ENCODE measurements at regions not wholly inside any gene's neighbourhood (a gene's known extent, or its start where the extent isn't known, plus 50 kb on each side); places are given as distances from the start of the nearest gene placed in this dataset.

- no peaks in the 10 kb centered on the region for H3K9me3 ChIP-seq (ENCODE audit: low read length)
- no peaks in the 10 kb centered on the region for H3K27me3 ChIP-seq (ENCODE audit: insufficient read depth, low read length)
- H2AFZ ChIP-seq (ENCODE audit: low read depth, low read length), result no peak overlapping the region
- no peak overlapping the region for H3K4me3 ChIP-seq (ENCODE audit: low read length)
- H3K4me1 ChIP-seq (ENCODE audit: insufficient read depth, low read length), result no peaks in the 10 kb centered on the region
- no peaks in the 10 kb centered on the region for H3K36me3 ChIP-seq (ENCODE audit: insufficient read depth, low read length)
Measured at GRCh38 chr12:125239563-125239962, 174.3 kb downstream of the AACS start.

DNA sequence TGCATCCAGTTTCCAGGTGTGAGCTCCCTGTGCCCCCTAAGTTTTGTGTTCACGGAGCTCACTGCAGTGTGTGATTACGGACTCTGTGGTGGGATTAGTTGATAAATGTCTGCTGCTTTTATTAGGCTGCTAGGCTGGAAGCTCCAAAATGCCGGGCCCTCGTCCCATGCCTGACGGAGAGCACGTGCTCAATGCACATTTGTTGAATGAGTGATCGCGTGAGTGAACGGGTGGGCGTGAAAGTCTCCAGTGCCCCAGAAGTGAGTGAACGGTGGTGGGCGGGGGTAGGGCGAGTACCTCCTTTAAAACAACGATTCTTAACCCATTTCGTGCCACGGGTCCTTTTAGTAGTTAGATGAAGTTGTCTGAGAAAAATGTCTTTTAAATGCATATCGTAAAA lies 175.5 kb downstream of the AACS start:
- Histone ChIP-seq H3K4me3 (ENCODE audit: low read length) (no peak overlapping the region), H2AFZ (ENCODE audit: low read depth, low read length) (no peak overlapping the region), H3K4me1 (ENCODE audit: insufficient read depth, low read length) (no peaks in the 10 kb centered on the region), H3K27me3 (ENCODE audit: insufficient read depth, low read length) (no peaks in the 10 kb centered on the region), H3K36me3 (ENCODE audit: insufficient read depth, low read length) (no peaks in the 10 kb centered on the region), H3K9me3 (ENCODE audit: low read length) (no peaks in the 10 kb centered on the region)

- Histone ChIP-seq H3K27me3 (ENCODE audit: insufficient read depth, low read length) (peaks cover 2% of the 10 kb centered on the region), H3K4me1 (ENCODE audit: insufficient read depth, low read length) (no peaks in the 10 kb centered on the region), H3K9me3 (ENCODE audit: low read length) (no peaks in the 10 kb centered on the region), H2AFZ (ENCODE audit: low read depth, low read length) (no peak overlapping the region), H3K4me3 (ENCODE audit: low read length) (no peak overlapping the region), H3K36me3 (ENCODE audit: insufficient read depth, low read length) (no peaks in the 10 kb centered on the region)
Measured at GRCh38 chr12:125243811-125244210, 178.6 kb downstream of the AACS start.

GRCh38 chr12:125244338-125244737 lies 179.1 kb downstream of the AACS start:
- no peaks in the 10 kb centered on the region for H3K9me3 ChIP-seq (ENCODE audit: low read length)
- no peak overlapping the region for H3K4me3 ChIP-seq (ENCODE audit: low read length)
- H3K27me3 ChIP-seq (ENCODE audit: insufficient read depth, low read length), result peaks cover 2% of the 10 kb centered on the region
- no peaks in the 10 kb centered on the region for H3K36me3 ChIP-seq (ENCODE audit: insufficient read depth, low read length)
- H3K4me1 ChIP-seq (ENCODE audit: insufficient read depth, low read length), result no peaks in the 10 kb centered on the region
- no peak overlapping the region for H2AFZ ChIP-seq (ENCODE audit: low read depth, low read length)

DNA sequence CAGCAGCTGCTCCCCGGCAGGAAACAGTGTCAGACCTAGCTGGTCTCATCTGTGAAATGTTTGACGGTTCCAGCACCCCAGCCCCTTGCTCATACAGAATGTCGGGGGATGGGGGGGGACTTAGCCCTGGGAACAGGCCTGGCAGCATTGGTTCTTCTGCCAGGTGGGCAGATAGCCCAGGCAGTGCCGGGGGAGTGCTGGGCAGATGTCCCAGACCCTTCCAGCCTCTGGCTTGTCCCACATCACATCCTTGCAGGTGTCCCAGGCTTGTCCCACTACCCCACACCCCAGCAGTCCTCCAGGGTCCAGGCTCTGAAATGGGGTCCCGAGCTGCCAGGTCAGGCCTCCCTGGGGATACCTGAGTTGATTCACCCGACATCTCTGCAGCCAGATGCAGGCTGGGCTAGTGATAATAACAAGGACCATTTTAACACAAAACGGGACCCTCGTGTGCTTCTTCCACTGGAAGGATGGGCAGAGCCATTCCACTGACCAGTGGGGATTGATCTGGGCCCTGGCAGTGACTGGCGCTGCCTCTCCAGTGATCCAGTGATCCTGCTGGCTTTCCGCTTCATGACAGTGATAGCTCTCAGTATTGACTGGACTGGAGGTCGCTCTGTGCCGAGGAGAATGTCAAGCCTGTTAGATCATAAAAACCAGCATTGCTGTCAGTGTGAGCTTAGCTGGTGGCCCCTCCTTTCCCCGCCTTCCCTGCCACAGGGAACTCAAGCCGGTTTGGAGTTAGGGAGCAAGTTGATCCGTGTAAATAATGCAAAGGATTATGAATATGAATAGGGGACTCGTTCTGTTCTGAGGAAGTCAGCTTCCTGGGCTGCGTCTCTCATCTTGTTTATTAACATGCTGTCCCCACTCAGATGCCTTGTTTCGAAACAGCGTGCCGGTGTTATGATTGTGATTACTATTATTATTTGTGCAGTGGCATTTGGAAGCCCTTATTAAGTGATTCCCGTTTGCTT lies 180.6 kb downstream of the AACS start:
- no peak overlapping the region for H2AFZ ChIP-seq (ENCODE audit: low read depth, low read length)
- peaks cover 5% of the 10 kb centered on the region for H3K27me3 ChIP-seq (ENCODE audit: insufficient read depth, low read length)
- no peaks in the 10 kb centered on the region for H3K36me3 ChIP-seq (ENCODE audit: insufficient read depth, low read length)
- no peaks in the 10 kb centered on the region for H3K9me3 ChIP-seq (ENCODE audit: low read length)
- H3K4me3 ChIP-seq (ENCODE audit: low read length), result no peak overlapping the region
- no peaks in the 10 kb centered on the region for H3K4me1 ChIP-seq (ENCODE audit: insufficient read depth, low read length)

DNA sequence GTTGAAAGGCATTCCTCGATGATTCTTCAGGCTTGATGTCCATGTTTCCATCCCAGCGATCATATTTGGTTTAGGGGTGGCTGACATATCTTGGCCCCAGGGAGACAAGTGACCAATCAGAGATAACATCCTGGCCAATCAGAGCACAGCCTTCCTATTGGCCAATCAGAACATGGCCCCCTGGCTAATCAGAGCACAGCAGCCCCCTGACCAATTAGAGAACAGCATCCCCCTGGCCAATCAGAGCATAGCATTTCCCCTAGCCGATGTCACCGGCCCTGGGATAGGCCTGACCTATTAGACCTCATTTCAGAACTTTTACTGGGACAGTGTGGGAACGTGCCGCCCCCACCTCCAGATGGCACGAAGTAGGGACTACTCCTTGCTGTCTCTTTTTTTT lies 182.2 kb downstream of the AACS start:
- Histone ChIP-seq H2AFZ (ENCODE audit: low read depth, low read length) (no peak overlapping the region), H3K4me3 (ENCODE audit: low read length) (no peak overlapping the region), H3K9me3 (ENCODE audit: low read length) (no peaks in the 10 kb centered on the region), H3K27me3 (ENCODE audit: insufficient read depth, low read length) (peaks cover 5% of the 10 kb centered on the region), H3K36me3 (ENCODE audit: insufficient read depth, low read length) (no peaks in the 10 kb centered on the region), H3K4me1 (ENCODE audit: insufficient read depth, low read length) (no peaks in the 10 kb centered on the region)

DNA sequence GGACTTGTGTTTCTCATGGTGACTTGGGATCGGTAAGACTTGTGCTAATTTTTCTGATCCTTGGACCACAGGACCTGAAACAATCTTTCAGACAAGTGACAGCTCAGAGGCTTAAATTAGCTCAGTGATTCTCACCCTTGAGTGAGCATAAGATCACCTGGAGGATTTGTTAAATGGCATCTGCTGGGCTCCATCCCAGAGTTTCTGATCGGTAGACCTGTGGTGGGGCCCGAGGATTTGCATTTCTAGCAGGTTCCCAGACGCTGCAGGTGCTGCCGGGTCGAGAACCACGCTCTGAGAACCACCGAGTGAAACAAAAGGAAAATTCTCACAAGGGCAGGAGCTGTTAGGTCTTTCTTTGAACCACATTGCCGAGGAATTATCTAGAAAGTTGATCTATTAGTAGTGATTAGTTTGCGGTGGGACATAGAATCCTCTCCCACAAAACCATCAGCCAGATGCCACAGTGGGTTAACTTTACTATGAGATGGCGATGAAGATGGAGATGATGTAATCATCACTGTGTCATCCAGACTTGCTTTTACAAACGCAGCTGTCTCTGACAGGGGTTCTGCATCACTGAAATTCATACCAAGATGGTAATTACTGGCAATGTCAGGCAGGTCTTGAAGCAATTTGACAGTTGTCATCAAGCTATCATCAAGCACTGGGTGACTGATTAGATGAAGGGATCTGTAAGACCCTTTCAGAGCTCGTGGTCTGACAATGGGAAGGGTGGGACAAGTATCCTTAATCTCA lies 184.0 kb downstream of the AACS start:
- peaks cover 5% of the 10 kb centered on the region for H3K27me3 ChIP-seq (ENCODE audit: insufficient read depth, low read length)
- no peaks in the 10 kb centered on the region for H3K9me3 ChIP-seq (ENCODE audit: low read length)
- no peaks in the 10 kb centered on the region for H3K4me1 ChIP-seq (ENCODE audit: insufficient read depth, low read length)
- no peaks in the 10 kb centered on the region for H3K36me3 ChIP-seq (ENCODE audit: insufficient read depth, low read length)
- H2AFZ ChIP-seq (ENCODE audit: low read depth, low read length), result no peak overlapping the region
- no peak overlapping the region for H3K4me3 ChIP-seq (ENCODE audit: low read length)

- H3K27me3 ChIP-seq (ENCODE audit: insufficient read depth, low read length), result peaks cover 5% of the 10 kb centered on the region
- H3K36me3 ChIP-seq (ENCODE audit: insufficient read depth, low read length), result no peaks in the 10 kb centered on the region
- no peak overlapping the region for H2AFZ ChIP-seq (ENCODE audit: low read depth, low read length)
- H3K4me3 ChIP-seq (ENCODE audit: low read length), result no peak overlapping the region
- no peaks in the 10 kb centered on the region for H3K9me3 ChIP-seq (ENCODE audit: low read length)
- no peaks in the 10 kb centered on the region for H3K4me1 ChIP-seq (ENCODE audit: insufficient read depth, low read length)
Measured at GRCh38 chr12:125249932-125250331, 184.7 kb downstream of the AACS start.

GRCh38 chr12:125254236-125254635 lies 189.0 kb downstream of the AACS start:
- no peak overlapping the region for H3K4me3 ChIP-seq (ENCODE audit: low read length)
- no peaks in the 10 kb centered on the region for H3K36me3 ChIP-seq (ENCODE audit: insufficient read depth, low read length)
- H3K4me1 ChIP-seq (ENCODE audit: insufficient read depth, low read length), result no peaks in the 10 kb centered on the region
- H3K27me3 ChIP-seq (ENCODE audit: insufficient read depth, low read length), result peaks cover 5% of the 10 kb centered on the region
- H3K9me3 ChIP-seq (ENCODE audit: low read length), result peaks cover 2% of the 10 kb centered on the region
- no peak overlapping the region for H2AFZ ChIP-seq (ENCODE audit: low read depth, low read length)

DNA sequence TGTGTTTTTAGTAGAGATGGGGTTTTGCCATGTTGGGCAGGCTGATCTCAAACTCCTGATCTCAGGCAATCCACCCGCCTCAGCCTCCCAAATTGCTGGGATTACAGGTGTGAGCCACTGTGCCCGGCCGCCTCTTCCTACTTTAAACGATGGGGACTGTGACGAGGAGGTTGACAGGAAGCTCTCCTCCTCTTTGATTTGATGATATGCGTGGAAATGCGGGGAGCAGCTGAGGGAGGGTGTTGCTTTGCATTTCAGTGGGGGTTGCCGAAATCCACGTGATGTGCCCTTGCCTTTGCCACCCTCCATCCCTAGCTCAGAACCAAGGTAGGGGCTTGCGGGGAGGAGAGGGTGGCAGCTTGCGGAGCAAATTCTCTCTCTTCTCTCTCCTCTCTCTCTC lies 189.6 kb downstream of the AACS start:
- peaks cover 5% of the 10 kb centered on the region for H3K27me3 ChIP-seq (ENCODE audit: insufficient read depth, low read length)
- H3K36me3 ChIP-seq (ENCODE audit: insufficient read depth, low read length), result no peaks in the 10 kb centered on the region
- H3K9me3 ChIP-seq (ENCODE audit: low read length), result peaks cover 2% of the 10 kb centered on the region
- no peaks in the 10 kb centered on the region for H3K4me1 ChIP-seq (ENCODE audit: insufficient read depth, low read length)
- H2AFZ ChIP-seq (ENCODE audit: low read depth, low read length), result no peak overlapping the region
- H3K4me3 ChIP-seq (ENCODE audit: low read length), result no peak overlapping the region

GRCh38 chr12:125255935-125256633 lies 190.8 kb downstream of the AACS start:
- Histone ChIP-seq H3K4me1 (ENCODE audit: insufficient read depth, low read length) (no peaks in the 10 kb centered on the region), H3K36me3 (ENCODE audit: insufficient read depth, low read length) (no peaks in the 10 kb centered on the region), H3K27me3 (ENCODE audit: insufficient read depth, low read length) (peaks cover 2% of the 10 kb centered on the region), H3K4me3 (ENCODE audit: low read length) (no peak overlapping the region), H2AFZ (ENCODE audit: low read depth, low read length) (no peak overlapping the region), H3K9me3 (ENCODE audit: low read length) (peaks cover 2% of the 10 kb centered on the region)

GRCh38 chr12:125256634-125256936 lies 191.3 kb downstream of the AACS start:
- peaks cover 2% of the 10 kb centered on the region for H3K27me3 ChIP-seq (ENCODE audit: insufficient read depth, low read length)
- peaks cover 2% of the 10 kb centered on the region for H3K9me3 ChIP-seq (ENCODE audit: low read length)
- no peaks in the 10 kb centered on the region for H3K4me1 ChIP-seq (ENCODE audit: insufficient read depth, low read length)
- no peak overlapping the region for H2AFZ ChIP-seq (ENCODE audit: low read depth, low read length)
- no peaks in the 10 kb centered on the region for H3K36me3 ChIP-seq (ENCODE audit: insufficient read depth, low read length)
- H3K4me3 ChIP-seq (ENCODE audit: low read length), result no peak overlapping the region
